GM18867 (cell line): ENCODE measurements at regions not wholly inside any gene's neighbourhood (a gene's known extent, or its start where the extent isn't known, plus 50 kb on each side); places are given as distances from the start of the nearest gene placed in this dataset.
"Not testable (repeated sequence)": the region's sequence is repeated elsewhere in the genome, so short reads cannot be mapped to it uniquely, and the experiment has no call there.

ENCODE experiments used
- ATAC-seq: cut with Tn5 transposase; IDR thresholded peaks from one replicate; pipeline ENCODE4 v1.9.1; 2021; ENCODE audit warnings: mild to moderate bottlenecking, moderate library complexity; ENCODE audit not compliant: unreplicated experiment

DNA sequence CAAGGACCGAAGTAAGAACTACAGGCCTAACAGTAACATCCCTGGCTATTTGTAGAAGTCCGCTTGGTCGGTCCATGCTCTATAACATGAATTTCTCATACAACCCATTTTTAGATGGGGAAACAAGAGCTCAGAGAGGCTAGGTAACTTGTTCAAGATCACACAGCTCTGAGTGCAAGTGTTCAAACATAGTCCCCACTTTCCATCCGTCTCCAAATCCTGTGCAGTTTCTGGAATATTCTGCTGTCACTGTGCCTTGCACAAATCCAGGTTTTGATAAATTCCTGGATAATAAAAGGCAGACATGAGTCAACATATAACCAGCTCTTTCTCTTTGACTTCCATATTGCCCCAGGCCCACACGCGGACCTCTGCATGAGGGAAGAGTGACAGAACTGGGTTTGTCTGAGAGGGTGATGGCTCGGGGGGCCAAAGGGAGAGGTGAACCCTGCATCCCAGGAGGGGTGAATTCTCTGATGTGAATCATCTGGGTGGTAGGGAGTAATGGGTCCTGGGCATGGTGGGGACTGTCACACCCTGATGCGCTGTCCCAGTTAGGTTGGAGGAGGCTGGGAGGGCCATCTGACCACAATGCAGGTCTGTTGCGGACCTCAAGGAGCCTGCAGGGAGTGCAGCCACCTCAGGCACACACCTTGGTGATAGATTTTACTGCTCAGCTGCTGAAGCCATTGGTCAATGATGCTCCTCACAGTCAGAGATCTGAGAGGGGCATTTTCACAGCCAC lies 162.2 kb downstream of the SMAD6 start:
- no peak for ATAC-seq

- ATAC-seq, result no peak
Measured at GRCh38 chr15:66864871-66865281, 162.8 kb downstream of the SMAD6 start.

DNA sequence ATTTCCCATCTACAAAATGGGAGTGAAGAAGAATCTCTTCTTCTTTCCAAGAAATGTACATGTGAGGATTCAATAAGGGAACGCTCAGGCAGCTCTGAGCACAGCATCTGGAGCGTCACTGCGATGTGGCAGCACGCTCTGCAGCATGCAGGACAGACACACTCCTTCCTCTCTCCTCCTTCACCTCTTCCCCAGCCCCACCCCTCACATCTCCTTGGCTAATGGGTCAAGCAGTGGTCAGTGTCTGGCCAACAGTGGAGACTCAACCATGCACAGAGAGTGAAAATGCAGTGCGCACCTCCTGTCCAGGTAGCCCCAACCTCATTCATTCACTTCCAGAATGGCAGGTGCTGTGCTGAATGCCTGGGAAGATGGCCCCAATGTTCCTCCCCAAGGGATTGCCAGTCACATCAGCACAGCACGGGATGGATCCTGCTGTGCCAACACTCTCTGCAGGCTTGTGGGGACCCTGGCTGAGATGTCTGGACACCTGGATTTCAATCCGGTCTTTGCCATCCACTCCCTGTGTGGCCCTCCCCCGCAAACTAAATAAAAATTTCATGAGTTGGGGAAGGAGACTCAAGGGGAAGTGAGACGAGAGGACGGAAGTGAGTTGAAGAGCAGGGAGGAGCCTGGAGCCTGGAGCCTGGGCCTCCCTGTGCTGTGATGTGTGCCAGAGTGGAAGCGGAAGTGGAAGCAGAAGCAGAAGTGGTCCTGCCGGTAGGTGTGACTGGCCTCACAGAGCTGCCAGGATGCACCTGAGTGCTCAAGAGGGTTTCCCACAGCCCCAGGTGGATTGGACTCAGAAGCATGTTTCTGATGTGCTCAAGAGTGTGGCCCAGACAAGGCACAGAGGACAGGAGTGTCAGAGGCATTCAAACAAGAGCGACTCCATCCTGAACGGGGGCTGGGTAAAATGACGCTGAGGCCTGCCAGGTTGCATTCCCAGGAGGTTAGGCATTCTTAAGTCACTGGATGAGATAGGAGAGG lies 163.9 kb downstream of the SMAD6 start:
- peak; percentile 77 for ATAC-seq

GRCh38 chr15:66866656-66867055 lies 164.6 kb downstream of the SMAD6 start:
- ATAC-seq, result no peak

- no peak for ATAC-seq
Measured at GRCh38 chr15:66868918-66869317, 166.9 kb downstream of the SMAD6 start.

- ATAC-seq, result no peak
Measured at GRCh38 chr15:66870880-66871388, 168.9 kb downstream of the SMAD6 start.

- ATAC-seq, result no peak
Measured at GRCh38 chr15:66872405-66872804, 170.4 kb downstream of the SMAD6 start.

DNA sequence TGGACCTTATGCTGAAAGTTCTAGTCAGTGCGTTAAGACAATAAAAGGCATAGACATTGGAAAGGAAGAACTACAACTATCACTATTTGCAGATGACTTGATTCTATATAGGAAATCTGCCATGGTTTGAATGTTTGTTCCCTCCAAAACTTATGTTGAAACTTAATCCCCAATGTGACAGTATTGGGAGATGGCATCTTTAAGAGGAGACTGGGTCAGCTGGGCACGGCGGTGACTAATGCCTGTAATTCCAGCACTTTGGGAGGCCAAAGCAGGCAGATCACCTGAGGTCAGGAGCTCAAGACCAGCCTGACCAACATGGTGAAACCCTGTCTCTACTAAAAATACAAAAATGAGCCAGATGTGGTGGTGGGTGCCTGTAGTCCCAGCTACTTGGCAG lies 171.3 kb downstream of the SMAD6 start:
- ATAC-seq, result not testable (repeated sequence)

- no peak for ATAC-seq
Measured at GRCh38 chr15:66873856-66874255, 171.8 kb downstream of the SMAD6 start.

DNA sequence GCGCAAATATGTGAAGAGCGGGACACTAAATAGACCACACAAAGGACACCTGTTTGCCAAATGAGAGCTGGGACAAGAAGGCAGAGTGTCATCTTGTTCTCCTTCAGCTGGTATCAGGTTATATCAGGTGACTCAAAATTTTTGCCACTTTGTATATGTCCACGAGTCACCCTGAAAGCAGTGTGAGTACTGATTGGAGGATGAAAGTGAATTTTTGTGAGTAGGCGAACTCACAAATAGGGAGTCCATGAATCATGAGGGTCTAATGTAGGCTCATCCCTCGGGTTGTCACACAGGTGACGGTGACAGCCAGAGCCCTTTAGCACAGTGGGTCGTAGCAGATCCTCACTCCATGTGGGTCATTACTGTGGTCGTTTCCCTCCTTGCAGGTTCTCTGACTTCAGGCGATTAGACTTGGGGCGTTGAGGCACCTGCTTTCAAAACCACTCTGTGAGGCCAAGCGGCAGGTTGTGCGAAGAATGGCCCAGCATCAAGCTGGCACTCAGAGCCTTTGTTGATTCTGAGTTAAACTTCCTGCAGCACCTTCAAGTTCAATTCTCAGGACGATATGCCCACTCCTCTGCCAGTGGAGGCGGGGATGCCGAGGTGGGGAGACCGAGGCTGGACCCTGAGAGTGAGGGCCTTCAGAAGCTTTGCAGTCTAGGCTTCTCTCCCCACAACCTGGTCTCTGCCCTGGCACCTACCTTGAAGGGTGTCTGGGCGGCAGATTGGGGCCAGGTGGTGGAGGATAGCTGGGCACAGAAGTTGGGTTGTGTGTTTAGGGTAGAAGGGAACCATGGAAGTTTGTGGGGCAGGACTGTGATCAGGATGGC lies 173.8 kb downstream of the SMAD6 start:
- no peak for ATAC-seq

GRCh38 chr15:66876421-66876730 lies 174.3 kb downstream of the SMAD6 start:
- ATAC-seq, result no peak

DNA sequence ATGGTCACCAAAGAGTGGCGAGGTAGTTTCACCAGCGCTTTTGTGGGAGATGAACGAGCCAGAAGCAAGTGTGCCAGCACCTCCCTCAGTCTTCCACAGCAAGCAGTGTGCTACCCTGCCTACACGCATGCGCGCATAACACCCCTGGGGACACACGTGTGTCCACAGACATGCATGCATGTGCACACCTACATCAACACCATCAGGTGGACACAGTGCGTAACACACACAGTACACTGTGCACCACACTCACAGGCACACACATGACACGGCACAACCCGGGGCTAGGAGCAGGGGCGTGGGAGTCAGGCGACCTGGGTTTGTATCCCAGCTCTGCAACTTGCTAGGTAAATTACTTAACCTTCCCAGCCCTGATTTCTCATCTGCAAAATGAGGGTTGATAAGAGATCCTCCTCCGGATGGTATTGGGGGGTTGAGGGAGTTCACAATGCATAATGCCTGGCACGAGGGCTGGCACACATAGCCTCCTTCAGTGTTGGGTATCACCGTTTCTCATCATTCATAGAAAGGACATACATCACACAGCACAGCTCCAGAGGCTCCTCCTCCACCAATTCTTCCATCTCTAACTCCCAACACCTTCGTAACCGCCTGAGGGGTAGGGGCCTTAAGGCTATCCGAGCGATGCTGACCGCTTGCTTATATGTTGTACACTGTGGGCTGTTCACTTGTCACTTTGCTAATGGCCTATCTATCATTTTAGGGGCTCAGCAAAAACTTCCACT lies 174.9 kb downstream of the SMAD6 start:
- ATAC-seq, result no peak

- no peak for ATAC-seq
Measured at GRCh38 chr15:66877477-66878271, 175.6 kb downstream of the SMAD6 start.

GRCh38 chr15:66878761-66879160 lies 176.7 kb downstream of the SMAD6 start:
- no peak for ATAC-seq

GRCh38 chr15:66879531-66880368 lies 177.7 kb downstream of the SMAD6 start:
- no peak for ATAC-seq

GRCh38 chr15:66880380-66881155 lies 178.5 kb downstream of the SMAD6 start:
- no peak for ATAC-seq

DNA sequence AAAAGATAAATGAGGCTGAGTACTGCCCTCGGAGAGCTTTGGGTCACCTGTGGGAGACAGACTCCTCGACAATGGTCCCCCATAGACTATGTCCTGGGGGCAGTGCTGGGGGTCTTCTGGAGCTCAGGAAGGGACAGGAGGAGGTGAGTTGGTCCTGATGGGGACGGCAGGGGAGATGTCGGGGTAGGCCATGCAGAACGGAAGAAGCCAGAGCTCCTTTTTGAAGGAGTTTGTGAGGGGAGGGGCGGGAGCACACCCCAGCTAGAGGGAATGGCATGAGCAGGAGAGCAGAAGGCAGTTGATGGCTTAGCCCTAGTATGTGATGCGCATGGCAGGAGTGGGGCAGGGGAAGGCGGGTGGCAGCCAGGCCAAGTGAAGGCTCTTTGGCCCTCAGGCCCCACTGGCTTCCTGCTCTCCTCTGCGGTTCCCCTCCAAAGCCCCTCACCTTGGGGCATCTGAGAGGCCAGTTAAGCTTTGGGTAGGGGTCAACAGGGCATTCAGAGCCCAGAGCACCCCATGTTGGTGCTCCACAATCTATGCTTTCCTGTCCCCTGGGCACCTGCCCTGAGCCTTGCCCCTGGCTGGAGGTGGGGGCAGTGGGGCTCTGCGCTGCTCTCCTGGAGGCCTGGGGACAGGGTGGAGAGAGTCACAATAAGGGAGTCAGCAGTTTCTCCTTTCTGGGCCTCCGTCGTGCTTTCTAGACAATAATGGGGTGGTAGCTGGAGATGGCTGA lies 179.3 kb downstream of the SMAD6 start:
- ATAC-seq, result no peak
